ENCODE measurements at regions not wholly inside any gene's neighbourhood (a gene's known extent, or its start where the extent isn't known, plus 50 kb on each side); places are given as distances from the start of the nearest gene placed in this dataset.
"Not testable (repeated sequence)": the region's sequence is repeated elsewhere in the genome, so short reads cannot be mapped to it uniquely, and the experiment has no call there.

- H3K27ac Mint-ChIP-seq: no peak overlapping the region
- ATAC-seq (peak; percentile 83), DNase-seq (ENCODE audit: low spot score) (peak; percentile 41)
- peaks cover 3% of the 10 kb centered on the region; the same call in 1 of the 2 replicates for H3K27me3 Mint-ChIP-seq (ENCODE audit: low read depth)
- H3K9me3 Mint-ChIP-seq: peaks cover 3% of the 10 kb centered on the region; the same call in 1 of the 2 replicates
- H3K4me3 Mint-ChIP-seq: peak overlapping the region; percentile 9; the same call in 1 of the 2 replicates
- peaks cover 34% of the 10 kb centered on the region for H3K4me1 Mint-ChIP-seq
- ChIA-PET POLR2A (no interaction called here), CTCF (interaction anchor here (0.6 to 4.0 kb wide), 10 partner anchors 11 to 237 kb away, joined by 3 to 28 read pairs (median 4); partner anchors contain the start of gene SHISA3)
- peaks cover 3% of the 10 kb centered on the region for H3K36me3 Mint-ChIP-seq
- TF ChIP-seq CTCF (IDR thresholded peaks at IDR 0.05) (peak; percentile 69), E2F5 (CRISPR knock-in tag; IDR thresholded peaks at IDR 0.05) (no peak), ZNF232 (CRISPR knock-in tag; IDR thresholded peaks at IDR 0.05) (0 out of 2 replicates have a peak, but pooled peaks have one; percentile 21)
These were observed 115.0 kb upstream of the SHISA3 start for GRCh38 chr4:42282081-42282901.

- peaks cover 7% of the 10 kb centered on the region for H3K27me3 Mint-ChIP-seq (ENCODE audit: low read depth)
- H3K9me3 Mint-ChIP-seq: peaks cover 3% of the 10 kb centered on the region; the same call in 1 of the 2 replicates
- no peak overlapping the region for H3K27ac Mint-ChIP-seq
- no peak overlapping the region for H3K4me3 Mint-ChIP-seq
- peaks cover 3% of the 10 kb centered on the region for H3K36me3 Mint-ChIP-seq
- DNase-seq (ENCODE audit: low spot score) (no peak), ATAC-seq (no peak)
- TF ChIP-seq ZNF219 (CRISPR knock-in tag; IDR thresholded peaks at IDR 0.05; ENCODE audit: borderline replicate concordance) (no peak), NFE2L1 (CRISPR knock-in tag; IDR thresholded peaks at IDR 0.05) (no peak), ZNF396 (CRISPR knock-in tag; IDR thresholded peaks at IDR 0.05; ENCODE audit: borderline replicate concordance) (no peak)
- ChIA-PET POLR2A (no interaction called here), CTCF (no interaction called here)
- peaks cover 34% of the 10 kb centered on the region for H3K4me1 Mint-ChIP-seq
These were observed 113.3 kb upstream of the SHISA3 start for GRCh38 chr4:42284030-42284429.

- POLR2A ChIA-PET; CTCF ChIA-PET; ATAC-seq; H3K27ac Mint-ChIP-seq; DNase-seq (ENCODE audit: low spot score); H3K9me3 Mint-ChIP-seq; H3K36me3 Mint-ChIP-seq; H3K4me3 Mint-ChIP-seq: not testable (repeated sequence)
- Mint-ChIP-seq H3K4me1 (peaks cover 44% of the 10 kb centered on the region), H3K27me3 (ENCODE audit: low read depth) (peaks cover 23% of the 10 kb centered on the region)
These were observed 108.4 kb upstream of the SHISA3 start for GRCh38 chr4:42288876-42289275.

GRCh38 chr4:42292192-42292591 is 105.1 kb upstream of the SHISA3 start:
- not testable (repeated sequence) for H3K9me3 Mint-ChIP-seq; H3K36me3 Mint-ChIP-seq; ATAC-seq; H3K4me3 Mint-ChIP-seq; DNase-seq (ENCODE audit: low spot score); H3K27ac Mint-ChIP-seq
- H3K27me3 Mint-ChIP-seq (ENCODE audit: low read depth): peaks cover 23% of the 10 kb centered on the region
- POLR2A ChIA-PET: interaction anchor here (0.6 kb wide), 1 partner anchor 364 kb away, joined by 4 read pairs; no protein-coding TSS in a partner anchor
- H3K4me1 Mint-ChIP-seq: peaks cover 57% of the 10 kb centered on the region
- CTCF ChIA-PET: interaction anchor here (1.4 to 4.1 kb wide), 4 partner anchors 10 to 228 kb away, joined by 4 to 23 read pairs (median 4); no protein-coding TSS in a partner anchor

- POLR2A ChIA-PET: no interaction called here
- DNase-seq (ENCODE audit: low spot score) (no peak), ATAC-seq (peak; percentile 90)
- Mint-ChIP-seq H3K27ac (peak overlapping the region; percentile 97), H3K4me1 (peaks cover 67% of the 10 kb centered on the region), H3K27me3 (ENCODE audit: low read depth) (peaks cover 20% of the 10 kb centered on the region), H3K9me3 (no peaks in the 10 kb centered on the region; the same call in 1 of the 2 replicates), H3K36me3 (no peaks in the 10 kb centered on the region), H3K4me3 (peak overlapping the region; percentile 16)
- CTCF ChIA-PET: interaction anchor here (0.6 to 4.1 kb wide), 9 partner anchors 8 to 226 kb away, joined by 3 to 23 read pairs (median 5); partner anchors contain the start of gene BEND4
- TF ChIP-seq GRHL2 (CRISPR knock-in tag; IDR thresholded peaks at IDR 0.05; ENCODE audit: insufficient replicate concordance, severe bottlenecking) (no peak), JAZF1 (CRISPR knock-in tag; IDR thresholded peaks at IDR 0.05) (no peak), IRF1 (CRISPR knock-in tag; IDR thresholded peaks at IDR 0.05) (no peak), ZNF138 (CRISPR knock-in tag; conservative IDR thresholded peaks at IDR 0.05) (no peak), AR (CRISPR knock-in tag; IDR thresholded peaks at IDR 0.05) (no peak), TEAD1 (CRISPR knock-in tag; IDR thresholded peaks at IDR 0.05) (peak; percentile 88)
These were observed 103.1 kb upstream of the SHISA3 start for GRCh38 chr4:42293967-42294813.

Measured in WTC11 (cell line).